ENCODE measurements at regions not wholly inside any gene's neighbourhood (a gene's known extent, or its start where the extent isn't known, plus 50 kb on each side); places are given as distances from the start of the nearest gene placed in this dataset.
"Not testable (repeated sequence)": the region's sequence is repeated elsewhere in the genome, so short reads cannot be mapped to it uniquely, and the experiment has no call there.

DNA sequence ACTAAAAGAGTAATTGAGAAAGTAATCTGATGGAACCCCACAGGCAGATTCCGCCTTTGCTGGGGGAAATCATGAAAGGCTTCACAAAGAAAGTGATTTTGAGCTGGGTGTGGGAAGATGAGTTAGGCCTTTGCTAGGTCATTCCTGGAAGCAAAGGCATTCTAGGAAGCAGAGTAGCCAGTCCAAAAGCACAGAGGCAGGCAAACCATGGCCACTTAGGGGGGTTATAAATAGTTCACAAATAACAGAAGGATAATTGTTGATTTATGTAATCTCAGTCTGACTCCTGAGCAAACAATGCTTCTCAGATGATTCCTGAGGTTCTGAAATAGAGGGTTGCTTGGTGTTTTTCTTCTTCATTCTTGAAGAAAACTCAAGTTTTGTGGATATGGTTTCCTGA lies 576.3 kb downstream of the NTRK3 start:
- no peak for DNase-seq
- Histone ChIP-seq H3K27me3 (no peaks in the 10 kb centered on the region), H3K4me1 (0 out of 2 replicates have a peak, but pooled peaks cover 3% of the 10 kb centered on the region), H3K36me3 (no peaks in the 10 kb centered on the region), H3K9me3 (no peaks in the 10 kb centered on the region), H3K4me3 (ENCODE audit: low read depth, low read length) (no peak overlapping the region)
- TF ChIP-seq CTCF (IDR thresholded peaks at IDR 0.05; ENCODE audit: low read depth, low read length), result no peak

DNA sequence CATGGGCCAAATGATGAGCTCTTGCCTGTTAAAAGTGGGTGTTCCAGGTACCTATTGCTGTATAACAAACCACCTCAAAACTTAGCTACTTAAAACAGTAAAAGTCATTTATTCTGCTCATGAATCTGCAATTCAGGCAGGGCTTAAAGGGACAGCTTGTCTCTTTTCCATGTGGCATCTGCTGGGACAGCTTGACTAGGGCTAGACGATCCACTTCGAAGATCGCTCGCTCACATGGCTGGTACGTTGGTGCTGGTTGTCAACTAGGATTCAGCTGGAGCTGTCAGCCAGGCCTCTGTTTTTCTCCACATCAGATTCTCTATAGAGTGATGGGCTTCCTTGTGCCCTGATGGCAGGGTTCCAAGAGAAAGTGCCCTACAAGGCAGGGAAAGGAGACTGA lies 581.3 kb downstream of the NTRK3 start:
- Histone ChIP-seq H3K27me3 (no peaks in the 10 kb centered on the region), H3K4me1 (peaks cover 18% of the 10 kb centered on the region), H3K36me3 (no peaks in the 10 kb centered on the region), H3K9me3 (0 out of 2 replicates have a peak, but pooled peaks cover 2% of the 10 kb centered on the region), H3K4me3 (ENCODE audit: low read depth, low read length) (no peak overlapping the region)
- TF ChIP-seq CTCF (IDR thresholded peaks at IDR 0.05; ENCODE audit: low read depth, low read length), result no peak
- DNase-seq, result no peak

DNA sequence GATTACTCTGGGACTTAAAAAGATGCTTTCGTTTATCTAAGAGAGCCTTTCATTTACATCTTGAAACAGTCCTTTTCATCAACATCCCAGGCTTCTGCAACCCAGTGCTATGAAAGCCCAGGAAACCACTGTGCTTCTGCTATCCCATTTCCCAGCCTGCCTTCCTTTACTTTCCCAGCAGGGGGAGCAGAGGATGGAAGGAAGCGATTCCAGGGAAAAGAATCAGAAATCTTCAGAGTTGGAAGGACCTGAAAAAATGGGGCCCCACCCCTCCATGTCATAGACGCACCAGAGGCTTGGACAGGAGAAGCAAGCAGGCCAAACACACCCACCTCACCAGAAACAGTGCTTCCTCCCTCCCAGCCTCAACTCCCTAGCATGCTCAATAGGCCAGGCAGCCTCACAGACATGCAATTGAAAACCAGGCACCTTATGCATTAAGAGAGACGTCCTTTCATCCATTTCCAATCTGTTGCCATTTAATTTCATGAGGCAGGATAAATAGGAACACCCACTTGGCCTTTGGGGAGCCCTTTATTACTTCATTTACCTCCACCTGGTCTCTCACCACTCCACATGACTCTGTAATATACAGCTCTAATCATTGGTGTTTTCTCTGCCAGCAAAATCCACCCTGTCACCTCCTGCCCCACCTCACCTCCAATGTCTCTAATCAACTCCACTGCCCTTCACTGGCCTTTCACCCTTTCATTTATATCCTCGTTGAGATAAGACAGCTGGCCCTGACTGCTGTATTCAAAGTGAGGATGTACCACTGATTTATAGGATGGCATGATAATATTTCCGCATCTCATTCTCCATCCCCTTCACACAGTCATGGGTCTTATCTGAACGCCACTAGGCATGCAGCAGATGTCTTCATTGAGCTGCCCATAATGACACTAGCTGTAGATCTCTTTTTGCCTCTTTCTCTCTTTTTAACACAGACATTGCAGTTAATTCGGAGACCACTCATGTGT lies 583.9 kb downstream of the NTRK3 start:
- H3K4me1 ChIP-seq, result peaks cover 29% of the 10 kb centered on the region
- TF ChIP-seq CTCF (IDR thresholded peaks at IDR 0.05; ENCODE audit: low read depth, low read length), result peak; percentile 93
- DNase-seq, result peak; percentile 64
- 0 out of 2 replicates have a peak, but pooled peaks cover 2% of the 10 kb centered on the region for H3K9me3 ChIP-seq
- no peaks in the 10 kb centered on the region for H3K36me3 ChIP-seq
- H3K27me3 ChIP-seq, result no peaks in the 10 kb centered on the region
- no peak overlapping the region for H3K4me3 ChIP-seq (ENCODE audit: low read depth, low read length)

DNA sequence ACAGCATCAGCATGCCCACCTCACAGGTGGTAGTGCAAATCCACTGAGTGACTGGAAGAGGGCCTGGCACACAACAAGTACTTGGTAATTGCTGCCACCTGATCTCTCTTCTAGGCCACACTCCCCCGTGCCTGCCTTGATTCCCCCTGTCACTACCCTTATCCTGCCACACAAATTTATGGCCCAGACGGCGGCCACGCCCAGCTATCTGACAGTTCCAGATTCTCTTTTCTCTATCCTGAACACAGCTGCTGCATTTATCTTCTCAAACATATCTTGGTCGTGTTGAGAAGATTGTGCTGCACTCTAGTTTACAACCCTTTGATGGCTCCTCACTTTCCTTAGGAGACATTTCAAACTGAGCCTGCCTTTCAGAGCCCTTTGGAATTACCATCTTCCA lies 585.2 kb downstream of the NTRK3 start:
- TF ChIP-seq CTCF (IDR thresholded peaks at IDR 0.05; ENCODE audit: low read depth, low read length), result no peak

DNA sequence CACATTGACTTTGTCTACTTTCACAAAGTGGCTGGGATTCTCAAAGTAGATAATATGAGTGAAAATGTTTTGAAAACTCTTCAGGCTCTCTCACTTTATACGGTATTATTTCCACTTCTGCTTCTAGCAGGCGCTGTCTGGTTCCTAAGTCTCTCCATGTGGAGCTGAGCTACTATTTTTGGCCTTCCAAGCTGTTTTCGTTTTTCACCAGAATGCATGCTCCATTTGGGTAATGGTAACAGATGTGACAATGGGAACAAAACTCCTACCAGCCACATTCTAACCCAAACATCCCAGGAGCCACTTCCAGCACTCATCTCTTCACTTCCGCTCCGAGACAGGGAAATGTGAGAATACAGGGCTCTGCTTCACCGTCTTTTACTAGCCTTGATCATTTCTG lies 586.7 kb downstream of the NTRK3 start:
- Histone ChIP-seq H3K27me3 (no peaks in the 10 kb centered on the region), H3K4me3 (ENCODE audit: low read depth, low read length) (no peak overlapping the region), H3K4me1 (peaks cover 29% of the 10 kb centered on the region), H3K9me3 (0 out of 2 replicates have a peak, but pooled peaks cover 2% of the 10 kb centered on the region), H3K36me3 (no peaks in the 10 kb centered on the region)
- no peak for DNase-seq
- TF ChIP-seq CTCF (IDR thresholded peaks at IDR 0.05; ENCODE audit: low read depth, low read length), result no peak

More for the DNA sequence above, 585.2 kb downstream of the NTRK3 start:
- DNase-seq, result no peak
- Histone ChIP-seq H3K36me3 (no peaks in the 10 kb centered on the region), H3K4me3 (ENCODE audit: low read depth, low read length) (no peak overlapping the region), H3K9me3 (0 out of 2 replicates have a peak, but pooled peaks cover 2% of the 10 kb centered on the region), H3K4me1 (peaks cover 29% of the 10 kb centered on the region), H3K27me3 (no peaks in the 10 kb centered on the region)

GRCh38 chr15:87668768-87669564 lies 587.6 kb downstream of the NTRK3 start:
- peak; percentile 49 for DNase-seq

More at GRCh38 chr15:87668768-87669564, 587.6 kb downstream of the NTRK3 start:
- H3K36me3 ChIP-seq; H3K27me3 ChIP-seq; H3K9me3 ChIP-seq; H3K4me3 ChIP-seq (ENCODE audit: low read depth, low read length): not testable (repeated sequence)
- H3K4me1 ChIP-seq, result peaks cover 29% of the 10 kb centered on the region

All from BE2C (cell line).